ENCODE measurements at regions not wholly inside any gene's neighbourhood (a gene's known extent, or its start where the extent isn't known, plus 50 kb on each side); places are given as distances from the start of the nearest gene placed in this dataset.

DNA sequence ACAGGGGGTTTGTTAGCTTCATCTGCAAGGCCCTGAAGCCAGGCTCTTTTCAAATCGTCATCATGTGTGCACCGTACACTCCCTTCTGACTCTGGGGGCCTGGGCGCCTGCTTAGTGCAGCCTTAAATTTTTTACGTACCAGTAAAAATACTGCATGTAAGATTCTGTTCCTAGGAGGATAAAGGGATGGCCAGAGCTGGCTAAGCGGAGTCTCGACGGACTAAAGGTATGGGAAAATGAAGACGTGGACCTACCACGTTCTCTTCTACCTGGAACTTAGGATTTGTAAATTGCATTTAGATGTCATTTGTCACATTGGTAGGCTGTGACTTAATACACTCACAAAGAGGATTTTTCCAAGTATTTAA, 149.3 kb upstream of the AFDN start:
- H3K27ac Mint-ChIP-seq: no peak overlapping the region
- peaks cover 13% of the 10 kb centered on the region for H3K4me1 Mint-ChIP-seq
- H3K4me3 Mint-ChIP-seq: no peak overlapping the region
- no peaks in the 10 kb centered on the region for H3K36me3 Mint-ChIP-seq
- H3K9me3 Mint-ChIP-seq: peaks cover 3% of the 10 kb centered on the region
- no peak for ATAC-seq
- H3K27me3 Mint-ChIP-seq: peaks cover 80% of the 10 kb centered on the region

GRCh38 chr6:167678102-167679101, 148.3 kb upstream of the AFDN start:
- Mint-ChIP-seq H3K4me3 (no peak overlapping the region), H3K36me3 (no peaks in the 10 kb centered on the region), H3K4me1 (peaks cover 13% of the 10 kb centered on the region), H3K27ac (no peak overlapping the region), H3K9me3 (no peaks in the 10 kb centered on the region), H3K27me3 (peaks cover 90% of the 10 kb centered on the region)
- no peak for ATAC-seq

DNA sequence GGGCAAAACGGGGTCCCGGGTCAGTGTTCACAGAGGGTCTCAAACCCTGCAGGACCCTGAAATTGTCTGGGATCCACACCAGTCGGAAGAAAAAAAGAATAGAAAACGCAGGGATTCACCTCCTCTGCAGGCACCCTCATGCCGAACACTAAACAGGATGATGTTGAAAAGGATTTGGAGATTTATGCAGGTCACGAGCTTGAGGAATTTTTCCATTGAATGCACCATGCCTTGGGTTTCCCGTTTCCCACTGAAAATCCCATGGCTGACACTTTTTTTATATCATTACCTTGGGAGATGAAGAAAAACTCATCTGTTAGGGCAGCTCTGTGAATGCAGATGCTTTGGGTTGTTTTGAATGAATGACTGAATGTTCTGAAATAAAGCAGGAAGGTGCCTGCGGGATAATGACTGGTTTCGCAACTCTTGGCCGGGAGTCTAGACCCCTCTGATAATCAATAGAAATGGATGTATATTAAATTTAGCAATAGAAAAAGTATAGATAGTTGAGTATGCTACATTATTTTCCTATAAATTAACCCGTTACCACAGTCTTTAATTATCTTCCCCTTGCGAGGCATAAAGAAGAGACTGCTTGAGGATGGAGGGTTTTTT, 147.5 kb upstream of the AFDN start:
- no peak for ATAC-seq
- Mint-ChIP-seq H3K9me3 (no peaks in the 10 kb centered on the region), H3K27me3 (peaks cover 94% of the 10 kb centered on the region), H3K4me1 (peaks cover 13% of the 10 kb centered on the region), H3K36me3 (no peaks in the 10 kb centered on the region), H3K4me3 (no peak overlapping the region), H3K27ac (no peak overlapping the region)

- Mint-ChIP-seq H3K4me3 (no peak overlapping the region), H3K27me3 (peaks cover 96% of the 10 kb centered on the region), H3K27ac (no peak overlapping the region), H3K9me3 (no peaks in the 10 kb centered on the region), H3K4me1 (peaks cover 13% of the 10 kb centered on the region), H3K36me3 (no peaks in the 10 kb centered on the region)
- ATAC-seq: no peak
Measured at GRCh38 chr6:167679790-167680604, 146.7 kb upstream of the AFDN start.

DNA sequence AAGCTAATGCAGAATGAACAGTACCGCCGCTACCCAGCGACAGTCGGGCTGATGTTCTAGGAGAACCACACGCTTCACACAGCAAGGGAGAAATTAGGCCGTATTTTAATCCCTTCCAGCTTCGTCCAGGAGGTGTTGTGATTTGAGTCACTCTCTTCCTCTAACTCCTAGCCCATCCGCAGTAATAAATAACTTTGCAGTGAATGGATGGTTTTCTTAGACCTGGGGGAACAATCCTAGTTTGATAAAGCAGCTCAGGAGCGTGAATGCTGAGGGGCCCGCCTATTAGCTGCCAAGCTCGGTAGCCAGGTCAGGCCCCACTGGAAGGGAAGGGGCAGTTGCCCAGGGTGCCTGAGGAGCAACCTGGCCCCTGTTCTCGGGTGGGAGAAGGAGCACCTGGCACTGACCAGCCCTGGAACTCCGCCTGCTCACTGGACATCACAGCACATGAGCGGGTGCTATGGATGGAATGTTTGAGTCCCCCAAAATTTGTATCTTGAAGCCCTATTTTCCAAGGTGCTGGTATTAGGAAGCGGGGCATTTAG, 146.0 kb upstream of the AFDN start:
- no peak overlapping the region for H3K27ac Mint-ChIP-seq
- H3K4me1 Mint-ChIP-seq: peaks cover 20% of the 10 kb centered on the region
- H3K27me3 Mint-ChIP-seq: peaks cover 100% of the 10 kb centered on the region
- no peaks in the 10 kb centered on the region for H3K9me3 Mint-ChIP-seq
- H3K4me3 Mint-ChIP-seq: no peak overlapping the region
- H3K36me3 Mint-ChIP-seq: no peaks in the 10 kb centered on the region
- no peak for ATAC-seq

DNA sequence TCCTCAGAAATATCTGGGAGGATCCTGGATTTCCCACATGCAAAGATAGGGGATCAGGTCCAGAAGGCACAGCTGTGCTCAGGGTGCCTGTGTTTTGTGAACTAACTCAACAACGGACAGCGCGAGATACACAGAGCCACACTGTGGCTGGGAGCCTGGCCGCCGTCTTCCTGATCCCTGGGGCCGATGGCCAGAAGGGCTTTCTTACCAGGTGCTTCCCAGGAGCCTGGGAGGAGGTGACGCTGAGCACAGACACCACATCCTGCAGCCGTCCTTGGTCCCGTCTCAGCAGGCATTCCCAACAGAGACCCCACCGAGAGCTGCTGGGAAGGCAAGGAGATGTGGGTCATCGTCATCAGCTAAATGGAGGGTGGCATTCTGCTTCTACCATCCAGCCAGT, 144.6 kb upstream of the AFDN start:
- ATAC-seq: no peak
- Mint-ChIP-seq H3K4me1 (peaks cover 23% of the 10 kb centered on the region), H3K27me3 (peaks cover 91% of the 10 kb centered on the region), H3K36me3 (no peaks in the 10 kb centered on the region), H3K4me3 (no peak overlapping the region), H3K27ac (no peak overlapping the region), H3K9me3 (peaks cover 7% of the 10 kb centered on the region)

DNA sequence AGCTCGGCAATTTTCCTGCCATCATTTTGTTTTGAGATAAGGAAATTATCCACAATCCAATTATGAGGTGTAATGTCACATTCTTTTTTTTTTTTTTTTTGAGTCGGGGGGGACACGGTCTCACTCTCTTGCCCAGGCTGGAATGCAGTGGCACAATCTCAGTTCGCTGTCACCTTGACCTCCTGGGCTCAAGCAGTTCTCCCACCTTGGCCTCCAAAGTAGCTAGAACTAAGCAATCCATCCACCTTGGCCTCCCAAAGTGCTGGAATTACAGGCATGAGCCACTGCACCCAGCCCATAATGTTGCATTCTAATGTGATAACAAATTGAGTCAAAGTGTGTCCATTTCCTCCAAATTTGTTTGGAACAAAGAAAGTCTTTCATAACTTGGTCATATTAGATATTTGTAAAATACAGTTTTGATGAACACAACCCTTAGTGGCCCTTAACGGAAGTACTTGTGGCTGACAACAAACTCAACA, 144.1 kb upstream of the AFDN start:
- no peak overlapping the region for H3K27ac Mint-ChIP-seq
- peaks cover 23% of the 10 kb centered on the region for H3K4me1 Mint-ChIP-seq
- ATAC-seq: no peak
- peaks cover 7% of the 10 kb centered on the region for H3K9me3 Mint-ChIP-seq
- peaks cover 91% of the 10 kb centered on the region for H3K27me3 Mint-ChIP-seq
- H3K36me3 Mint-ChIP-seq: no peaks in the 10 kb centered on the region
- no peak overlapping the region for H3K4me3 Mint-ChIP-seq

- Mint-ChIP-seq H3K27me3 (peaks cover 91% of the 10 kb centered on the region), H3K27ac (no peak overlapping the region), H3K4me1 (peaks cover 18% of the 10 kb centered on the region), H3K4me3 (no peak overlapping the region), H3K9me3 (peaks cover 7% of the 10 kb centered on the region), H3K36me3 (no peaks in the 10 kb centered on the region)
- no peak for ATAC-seq
Measured at GRCh38 chr6:167683028-167683862, 143.5 kb upstream of the AFDN start.

DNA sequence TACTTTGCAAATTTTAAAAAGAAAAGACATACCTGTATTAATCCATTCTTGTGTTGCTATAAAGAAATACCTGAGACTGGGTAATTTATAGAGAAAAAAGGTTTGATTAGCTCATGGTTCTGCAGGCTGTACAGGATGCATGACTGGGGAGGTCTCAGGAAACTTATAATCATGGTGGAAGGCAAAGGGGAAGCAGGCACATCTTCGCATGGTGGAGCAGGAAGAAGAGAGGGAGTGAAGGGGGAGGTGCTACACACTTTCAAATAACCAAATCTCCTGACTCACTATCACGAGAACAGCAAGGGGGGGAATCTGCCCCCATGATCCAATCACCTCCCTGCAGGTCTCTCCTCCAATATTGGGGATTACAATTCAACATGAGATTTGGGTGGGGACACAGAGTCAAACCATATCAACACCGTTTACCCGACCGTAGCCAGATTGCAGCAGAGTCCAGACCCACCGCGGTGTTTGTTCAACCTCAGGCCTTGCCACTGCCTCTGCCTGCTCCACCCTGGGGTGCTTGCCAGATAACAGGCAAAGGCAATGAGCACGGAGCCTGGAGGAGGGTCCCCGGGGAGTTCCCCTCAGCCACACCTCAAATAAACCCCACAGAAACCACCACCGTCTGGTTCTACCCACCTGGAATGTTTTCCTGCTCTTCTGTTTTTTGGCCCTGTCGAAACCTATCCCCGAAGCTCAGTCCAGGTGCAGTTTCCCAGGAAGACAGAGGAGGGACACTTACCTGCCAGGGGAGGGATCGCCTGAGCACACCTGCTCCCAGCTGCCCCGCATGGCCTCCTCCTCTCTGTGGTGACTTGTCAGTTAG, 142.2 kb upstream of the AFDN start:
- H3K4me1 Mint-ChIP-seq: peaks cover 9% of the 10 kb centered on the region
- H3K9me3 Mint-ChIP-seq: peaks cover 7% of the 10 kb centered on the region
- ATAC-seq: no peak
- H3K27me3 Mint-ChIP-seq: peaks cover 81% of the 10 kb centered on the region
- no peak overlapping the region for H3K4me3 Mint-ChIP-seq
- no peaks in the 10 kb centered on the region for H3K36me3 Mint-ChIP-seq
- H3K27ac Mint-ChIP-seq: no peak overlapping the region

- H3K9me3 Mint-ChIP-seq: peaks cover 7% of the 10 kb centered on the region
- no peak for ATAC-seq
- H3K36me3 Mint-ChIP-seq: no peaks in the 10 kb centered on the region
- H3K27ac Mint-ChIP-seq: no peak overlapping the region
- H3K4me3 Mint-ChIP-seq: no peak overlapping the region
- H3K4me1 Mint-ChIP-seq: peaks cover 9% of the 10 kb centered on the region
- H3K27me3 Mint-ChIP-seq: peaks cover 74% of the 10 kb centered on the region
Measured at GRCh38 chr6:167685654-167686053, 141.1 kb upstream of the AFDN start.

GRCh38 chr6:167686204-167686893, 140.4 kb upstream of the AFDN start:
- Mint-ChIP-seq H3K9me3 (peaks cover 7% of the 10 kb centered on the region), H3K36me3 (no peaks in the 10 kb centered on the region), H3K27me3 (peaks cover 74% of the 10 kb centered on the region), H3K27ac (no peak overlapping the region), H3K4me1 (peaks cover 9% of the 10 kb centered on the region), H3K4me3 (no peak overlapping the region)
- no peak for ATAC-seq

DNA sequence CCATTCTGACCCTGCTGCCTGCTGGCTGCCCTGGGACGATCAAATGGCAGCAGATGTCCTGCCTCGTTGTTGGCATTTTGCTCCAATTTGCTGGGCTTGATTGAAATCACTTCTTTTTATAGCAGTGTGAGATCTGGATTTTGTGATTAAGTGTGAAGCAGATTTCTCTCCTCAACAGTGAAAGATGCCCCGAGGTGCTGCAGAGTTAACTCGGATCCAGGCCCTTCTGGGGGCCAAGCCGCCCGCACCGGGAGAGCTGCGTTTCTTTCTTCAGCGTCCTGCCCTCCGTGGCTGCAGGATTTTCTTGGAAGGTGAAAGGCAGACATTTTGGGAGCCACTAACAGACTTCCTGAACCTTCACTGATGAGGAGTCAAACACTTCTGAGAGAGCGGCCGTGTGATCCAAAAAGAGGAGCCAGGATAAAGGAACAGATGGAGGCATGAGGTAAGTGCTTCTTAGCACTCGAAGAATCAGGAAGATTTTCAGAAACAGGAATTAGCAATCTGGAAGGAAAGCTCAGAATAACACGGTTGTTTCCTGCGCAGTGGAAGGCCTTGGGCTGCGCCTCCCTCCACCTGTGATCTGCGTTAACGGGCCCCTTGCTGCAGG, 139.5 kb upstream of the AFDN start:
- H3K4me1 Mint-ChIP-seq: peaks cover 9% of the 10 kb centered on the region
- H3K9me3 Mint-ChIP-seq: peaks cover 7% of the 10 kb centered on the region
- no peak overlapping the region for H3K4me3 Mint-ChIP-seq
- H3K36me3 Mint-ChIP-seq: no peaks in the 10 kb centered on the region
- no peak overlapping the region for H3K27ac Mint-ChIP-seq
- H3K27me3 Mint-ChIP-seq: peaks cover 66% of the 10 kb centered on the region
- no peak for ATAC-seq

DNA sequence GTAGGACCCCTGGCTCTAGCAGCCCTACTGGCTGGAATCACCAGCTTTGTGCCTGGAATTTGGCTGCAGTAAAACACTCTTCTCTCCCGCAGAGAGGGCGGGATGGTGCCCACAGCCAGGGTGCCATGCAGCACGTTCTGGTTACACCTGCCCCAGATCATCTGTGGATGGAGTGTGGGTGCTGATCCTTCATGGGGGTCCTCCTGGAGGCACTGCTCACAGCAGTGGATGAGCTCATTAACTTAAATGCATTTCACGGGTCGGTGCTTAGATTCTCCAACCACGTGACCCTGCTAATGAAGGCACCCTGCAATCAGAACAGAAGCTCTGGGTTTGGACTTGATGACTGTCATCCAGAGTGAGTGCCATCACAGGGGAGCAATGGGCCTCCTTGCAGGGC, 138.6 kb upstream of the AFDN start:
- H3K27me3 Mint-ChIP-seq: peaks cover 57% of the 10 kb centered on the region
- ATAC-seq: no peak

More for the DNA sequence above, 138.6 kb upstream of the AFDN start:
- H3K9me3 Mint-ChIP-seq: peaks cover 7% of the 10 kb centered on the region
- H3K27ac Mint-ChIP-seq: no peak overlapping the region
- peaks cover 9% of the 10 kb centered on the region for H3K4me1 Mint-ChIP-seq
- no peaks in the 10 kb centered on the region for H3K36me3 Mint-ChIP-seq
- no peak overlapping the region for H3K4me3 Mint-ChIP-seq

Data from stimulated activated memory B cell treated with anti-CD40 and anti-IgM and Interleukin-4, amounts not matched to agents 10 μg/mL and 1 μg/mL and 100 μg/mL, for 72 hours (primary cell).